Activated CD8-positive, alpha-beta memory T cell treated with anti-CD3 and anti-CD28 coated beads, Interleukin-2, amount 50 U/mL, for 1 hour (primary cell): ENCODE measurements at regions not wholly inside any gene's neighbourhood (a gene's known extent, or its start where the extent isn't known, plus 50 kb on each side); places are given as distances from the start of the nearest gene placed in this dataset.

Experiments
- DNase-seq: peaks from one replicate; pipeline ENCODE4 v3.0.0-alpha.2; 2020; ENCODE audit errors: extremely low read depth

- DNase-seq = no peak
Observed at GRCh38 chr1:221850470-221851187, 108.7 kb upstream of the DUSP10 start.

DNA sequence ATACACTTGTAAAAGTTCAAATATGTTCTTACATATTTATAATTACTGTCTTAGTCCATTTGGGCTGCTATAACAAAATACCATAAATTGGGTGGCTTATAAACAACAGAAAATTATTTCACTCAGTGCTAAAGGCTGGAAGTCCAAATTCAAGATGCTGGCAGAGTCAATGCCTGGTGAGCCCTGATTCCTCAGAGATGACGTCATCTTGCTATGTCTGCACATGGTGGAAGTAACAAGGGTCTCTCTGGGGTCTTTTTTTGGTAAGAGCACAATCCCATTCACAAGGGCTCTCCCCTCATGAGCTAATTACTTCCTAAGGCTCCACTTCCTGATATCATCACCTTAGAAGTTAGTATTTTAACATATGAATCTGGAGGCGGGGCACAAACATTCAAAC lies 108.0 kb upstream of the DUSP10 start:
- no peak for DNase-seq

DNA sequence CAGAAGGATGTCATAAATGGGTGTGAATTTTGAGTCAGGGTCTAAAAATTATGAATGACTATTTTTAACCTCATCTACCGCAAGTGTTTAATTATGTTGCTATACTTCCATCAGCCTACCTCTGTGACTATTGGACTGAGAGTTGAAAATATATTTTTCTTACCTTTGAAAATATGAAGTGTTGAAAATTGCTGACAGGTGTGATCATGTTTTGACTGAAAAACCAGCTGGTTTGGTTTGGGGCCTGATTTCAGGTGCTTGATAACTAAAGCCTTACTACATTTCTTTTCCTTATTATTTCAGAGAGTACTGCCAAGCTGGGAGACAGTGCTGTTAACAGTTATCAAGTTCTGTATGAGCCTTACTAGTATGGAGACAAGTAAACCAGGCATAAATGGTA lies 107.2 kb upstream of the DUSP10 start:
- DNase-seq = no peak

DNA sequence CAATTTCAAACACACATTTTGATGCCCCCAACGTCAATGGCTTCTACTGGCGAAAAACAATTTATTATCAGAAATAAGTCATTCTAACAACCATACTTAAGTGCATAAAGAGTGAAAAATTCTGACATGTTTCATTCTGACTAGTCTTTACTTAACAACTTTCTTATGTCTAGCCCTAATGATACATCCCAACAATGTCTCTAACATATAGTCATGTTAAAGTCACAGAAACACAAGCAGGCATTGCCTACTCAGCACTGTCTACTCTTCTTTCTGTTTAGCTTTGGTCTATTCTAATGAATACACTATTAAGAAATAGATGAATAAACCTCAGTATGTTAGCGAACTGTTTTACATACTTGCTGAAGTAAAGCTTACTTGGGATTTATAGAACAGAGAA lies 105.8 kb upstream of the DUSP10 start:
- no peak for DNase-seq

GRCh38 chr1:221845650-221846371 lies 103.9 kb upstream of the DUSP10 start:
- no peak for DNase-seq

- no peak for DNase-seq
Observed at GRCh38 chr1:221841983-221842335, 100.1 kb upstream of the DUSP10 start.

DNA sequence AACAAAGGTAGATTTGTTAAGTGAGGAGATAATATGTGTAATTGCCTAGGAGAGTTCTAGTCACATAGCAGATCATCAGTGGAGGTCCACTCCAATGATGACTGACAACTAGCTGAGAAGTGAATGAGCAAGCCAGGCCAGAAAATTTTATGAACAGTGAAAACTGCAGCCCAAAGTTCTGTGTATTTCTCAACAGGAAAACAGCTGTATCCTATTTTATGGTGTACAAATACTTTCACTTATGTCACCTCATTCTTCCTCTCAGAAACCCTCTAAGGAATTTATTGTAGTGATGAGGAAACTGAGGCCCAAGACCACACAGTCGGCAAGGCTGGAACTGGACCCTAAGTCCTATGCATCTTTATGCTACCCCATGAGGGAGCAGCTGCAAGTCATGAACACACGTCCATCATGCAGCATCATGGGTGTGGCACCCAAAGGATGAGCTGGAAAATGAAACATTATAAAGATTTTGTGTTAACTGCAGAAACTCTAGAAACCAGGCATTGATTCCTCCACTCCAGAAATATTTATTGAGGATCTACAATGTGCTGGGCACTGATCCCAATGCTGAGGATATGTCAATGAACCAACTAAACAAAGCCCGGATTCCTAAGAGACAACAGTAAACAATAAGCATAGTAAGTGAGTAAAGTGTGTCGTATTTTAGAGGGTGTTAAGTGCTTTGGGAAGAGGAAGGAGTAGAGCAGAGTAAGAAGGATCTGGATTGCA lies 99.5 kb upstream of the DUSP10 start:
- no peak for DNase-seq

DNA sequence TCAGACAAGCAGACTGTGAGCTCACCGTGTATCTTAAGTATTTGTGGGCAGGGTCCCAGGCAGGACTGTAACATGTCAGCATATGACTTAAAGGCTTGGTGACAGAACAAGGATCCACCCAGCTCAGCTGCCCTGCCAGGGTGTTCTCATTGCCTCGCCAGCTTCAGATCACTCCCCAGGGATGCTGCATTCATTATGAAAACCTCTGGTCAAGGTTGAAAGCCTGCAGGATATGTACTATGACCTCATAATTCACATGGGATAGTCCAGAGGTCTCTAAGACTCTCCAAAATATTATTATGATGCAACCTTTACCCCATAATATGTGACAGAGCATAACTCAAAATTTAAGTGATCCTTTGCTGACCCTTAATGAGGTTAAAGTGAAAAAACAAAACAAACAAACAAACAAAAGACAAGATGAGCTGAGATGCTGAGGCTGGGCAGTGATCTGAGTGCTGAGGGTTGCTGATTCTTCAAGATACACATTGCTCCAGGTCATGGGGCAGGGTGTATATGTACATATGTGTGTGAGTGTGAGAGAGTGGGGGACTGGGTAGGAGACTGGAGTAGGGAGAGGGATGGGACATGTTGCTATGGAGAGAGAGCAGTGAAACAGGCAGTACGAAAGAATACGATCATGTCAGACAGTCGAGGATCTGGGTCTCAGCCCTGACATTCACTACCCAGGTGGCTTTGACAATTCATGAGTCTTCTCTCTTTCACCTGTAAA lies 98.8 kb upstream of the DUSP10 start:
- DNase-seq = no peak

DNA sequence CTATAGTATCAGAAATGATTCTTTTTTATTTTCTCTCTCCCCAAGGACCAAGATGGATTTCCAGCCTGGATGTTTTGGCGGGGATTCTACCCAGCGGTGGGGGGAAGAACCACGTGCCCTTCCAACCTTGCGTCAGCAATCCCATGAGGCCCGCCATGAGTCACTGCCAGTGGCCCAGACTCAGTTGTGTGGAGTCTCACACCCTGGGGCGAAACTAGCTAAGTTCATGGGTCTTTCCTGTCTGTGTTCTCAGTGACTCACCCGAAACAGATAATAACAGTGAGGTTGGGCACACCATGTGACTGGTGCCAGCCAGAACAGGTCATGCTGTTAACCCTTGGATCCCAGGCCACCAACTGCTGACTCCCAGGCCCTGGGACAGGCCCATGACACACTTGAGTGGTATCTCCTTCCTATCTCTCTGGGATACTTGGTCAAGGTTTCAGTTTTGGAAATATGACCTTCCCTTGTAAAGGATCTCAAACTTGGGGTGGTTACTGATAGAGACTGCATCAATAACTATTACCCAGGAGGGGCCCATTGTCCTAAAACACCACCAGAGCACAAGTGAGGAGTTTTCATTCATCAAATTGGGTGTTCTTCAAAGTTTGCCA lies 98.0 kb upstream of the DUSP10 start:
- peak; percentile 37 for DNase-seq

DNA sequence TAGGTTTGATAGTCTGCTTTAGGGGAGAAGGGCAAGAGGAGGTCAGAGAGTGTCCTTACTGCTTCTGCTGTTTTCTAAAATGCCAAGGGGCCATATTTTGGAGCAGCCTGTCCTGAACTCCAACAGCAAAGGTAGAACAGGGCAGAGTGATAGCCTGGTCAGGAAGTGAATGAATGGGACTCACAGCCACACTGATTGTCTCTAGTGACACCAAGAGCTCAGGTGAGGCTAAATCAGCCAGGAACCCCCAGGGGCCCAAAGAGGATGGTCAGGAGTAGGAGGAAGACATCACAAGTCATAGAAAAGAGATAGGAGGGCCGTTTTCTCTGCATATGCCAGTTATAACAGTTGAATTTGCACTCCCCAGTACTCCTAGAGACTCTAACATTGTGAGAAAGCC lies 97.4 kb upstream of the DUSP10 start:
- no peak for DNase-seq

- no peak for DNase-seq
Observed at GRCh38 chr1:221837896-221838295, 96.0 kb upstream of the DUSP10 start.

- no peak for DNase-seq
Observed at GRCh38 chr1:221834698-221835513, 93.0 kb upstream of the DUSP10 start.

DNA sequence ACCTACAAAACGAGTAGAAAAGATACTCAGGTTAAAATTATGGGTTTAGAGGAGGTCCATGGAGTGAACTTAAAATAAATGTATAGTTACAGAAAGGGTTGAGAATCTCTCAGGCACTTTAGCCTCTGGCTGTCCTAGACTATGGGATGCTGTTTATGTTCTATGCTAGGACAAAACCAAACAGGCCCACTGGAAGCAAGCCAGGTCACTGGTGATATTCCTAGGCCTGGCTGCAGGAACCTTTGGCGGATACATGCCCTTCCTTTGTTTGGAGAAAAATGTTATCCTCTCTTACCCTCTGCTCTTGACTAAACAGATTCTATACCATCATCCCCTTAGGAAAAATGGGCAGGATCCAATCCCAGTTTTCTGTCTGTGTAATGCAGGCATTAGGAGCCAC lies 90.7 kb upstream of the DUSP10 start:
- no peak for DNase-seq

- DNase-seq = no peak
Observed at GRCh38 chr1:221832151-221832550, 90.3 kb upstream of the DUSP10 start.

DNA sequence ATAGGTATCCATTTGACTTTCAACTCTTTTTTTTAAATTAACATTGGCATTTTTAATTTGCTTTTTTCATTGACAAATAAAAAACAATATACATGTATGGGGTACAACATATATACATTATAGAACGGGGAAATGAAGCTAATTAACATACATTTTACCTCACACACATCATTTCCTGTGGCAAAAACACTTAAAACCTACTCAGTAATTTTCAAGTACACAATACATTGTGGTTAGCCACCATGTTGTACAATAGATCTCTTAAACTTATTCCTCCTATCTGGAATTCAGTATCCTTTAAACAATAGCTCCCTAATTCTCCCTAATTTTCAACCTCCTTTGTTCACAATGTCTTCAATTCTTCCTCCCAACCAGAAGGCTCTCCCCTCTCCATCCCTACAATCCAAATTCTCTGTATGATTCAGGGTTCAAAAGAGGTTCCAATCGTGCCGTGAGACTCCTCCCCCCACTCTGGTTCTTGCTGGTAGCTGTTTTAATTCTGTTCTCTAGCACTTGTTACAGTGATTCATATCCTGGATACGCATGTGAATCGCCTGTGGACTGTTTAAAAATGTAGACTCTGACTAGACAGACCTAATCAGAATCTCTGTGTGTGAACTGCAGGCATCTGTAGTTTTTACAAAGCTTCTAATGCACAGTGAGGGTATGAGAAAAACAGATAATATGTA lies 87.6 kb upstream of the DUSP10 start:
- no peak for DNase-seq

GRCh38 chr1:221827307-221827642 lies 85.4 kb upstream of the DUSP10 start:
- no peak for DNase-seq

GRCh38 chr1:221824909-221825308 lies 83.0 kb upstream of the DUSP10 start:
- DNase-seq = no peak

- DNase-seq = no peak
Observed at GRCh38 chr1:221824025-221824424, 82.1 kb upstream of the DUSP10 start.

- DNase-seq = no peak
Observed at GRCh38 chr1:221823561-221823960, 81.7 kb upstream of the DUSP10 start.

- no peak for DNase-seq
Observed at GRCh38 chr1:221823149-221823548, 81.3 kb upstream of the DUSP10 start.

GRCh38 chr1:221822591-221822990 lies 80.7 kb upstream of the DUSP10 start:
- no peak for DNase-seq
